ENCODE measurements at regions not wholly inside any gene's neighbourhood (a gene's known extent, or its start where the extent isn't known, plus 50 kb on each side); places are given as distances from the start of the nearest gene placed in this dataset.

GRCh38 chr1:177384461-177384860 is 213.7 kb downstream of the BRINP2 start:
- H3K4me3 Mint-ChIP-seq = no peak overlapping the region
- no peaks in the 10 kb centered on the region for H3K4me1 Mint-ChIP-seq (ENCODE audit: low read depth)
- no peaks in the 10 kb centered on the region for H3K27me3 Mint-ChIP-seq (ENCODE audit: insufficient read depth)
- H3K9me3 Mint-ChIP-seq = peaks cover 44% of the 10 kb centered on the region
- no peak for DNase-seq
- no peak for TF ChIP-seq CTCF (IDR thresholded peaks at IDR 0.05)
- no peaks in the 10 kb centered on the region for H3K36me3 Mint-ChIP-seq (ENCODE audit: low read depth)
- no peak overlapping the region for H3K27ac Mint-ChIP-seq

- Mint-ChIP-seq H3K27ac (no peak overlapping the region), H3K9me3 (peaks cover 46% of the 10 kb centered on the region), H3K36me3 (ENCODE audit: low read depth) (no peaks in the 10 kb centered on the region), H3K27me3 (ENCODE audit: insufficient read depth) (no peaks in the 10 kb centered on the region), H3K4me1 (ENCODE audit: low read depth) (no peaks in the 10 kb centered on the region), H3K4me3 (no peak overlapping the region)
- no peak for DNase-seq
- TF ChIP-seq CTCF (IDR thresholded peaks at IDR 0.05) = no peak
Observed at GRCh38 chr1:177383715-177384114, 213.0 kb downstream of the BRINP2 start.

- Mint-ChIP-seq H3K36me3 (ENCODE audit: low read depth) (no peaks in the 10 kb centered on the region), H3K27me3 (ENCODE audit: insufficient read depth) (no peaks in the 10 kb centered on the region), H3K4me3 (no peak overlapping the region), H3K27ac (no peak overlapping the region), H3K4me1 (ENCODE audit: low read depth) (no peaks in the 10 kb centered on the region), H3K9me3 (peaks cover 50% of the 10 kb centered on the region)
- TF ChIP-seq CTCF (IDR thresholded peaks at IDR 0.05) = no peak
- DNase-seq = no peak
Observed at GRCh38 chr1:177377866-177378265, 207.1 kb downstream of the BRINP2 start.

- no peak for DNase-seq
Observed at GRCh38 chr1:177368255-177368654, 197.5 kb downstream of the BRINP2 start.

GRCh38 chr1:177366091-177366490 is 195.3 kb downstream of the BRINP2 start:
- H3K4me1 Mint-ChIP-seq (ENCODE audit: low read depth) = no peaks in the 10 kb centered on the region

More at GRCh38 chr1:177368255-177368654, 197.5 kb downstream of the BRINP2 start:
- no peaks in the 10 kb centered on the region for H3K4me1 Mint-ChIP-seq (ENCODE audit: low read depth)
- peaks cover 34% of the 10 kb centered on the region for H3K9me3 Mint-ChIP-seq
- no peak overlapping the region for H3K27ac Mint-ChIP-seq
- H3K4me3 Mint-ChIP-seq = no peak overlapping the region
- no peaks in the 10 kb centered on the region for H3K27me3 Mint-ChIP-seq (ENCODE audit: insufficient read depth)
- no peaks in the 10 kb centered on the region for H3K36me3 Mint-ChIP-seq (ENCODE audit: low read depth)
- no peak for TF ChIP-seq CTCF (IDR thresholded peaks at IDR 0.05)

More at GRCh38 chr1:177366091-177366490, 195.3 kb downstream of the BRINP2 start:
- H3K9me3 Mint-ChIP-seq = peaks cover 32% of the 10 kb centered on the region
- H3K27me3 Mint-ChIP-seq (ENCODE audit: insufficient read depth) = no peaks in the 10 kb centered on the region
- DNase-seq = no peak
- no peak for TF ChIP-seq CTCF (IDR thresholded peaks at IDR 0.05)
- H3K36me3 Mint-ChIP-seq (ENCODE audit: low read depth) = no peaks in the 10 kb centered on the region
- no peak overlapping the region for H3K27ac Mint-ChIP-seq
- no peak overlapping the region for H3K4me3 Mint-ChIP-seq
